HG03378 (cell line): ENCODE measurements at regions not wholly inside any gene's neighbourhood (a gene's known extent, or its start where the extent isn't known, plus 50 kb on each side); places are given as distances from the start of the nearest gene placed in this dataset.
"Not testable (repeated sequence)": the region's sequence is repeated elsewhere in the genome, so short reads cannot be mapped to it uniquely, and the experiment has no call there.

ENCODE experiments used
- ATAC-seq: cut with Tn5 transposase; IDR thresholded peaks from one replicate; pipeline ENCODE4 v1.9.1; 2021; ENCODE audit warnings: mild to moderate bottlenecking, moderate library complexity; ENCODE audit not compliant: unreplicated experiment

DNA sequence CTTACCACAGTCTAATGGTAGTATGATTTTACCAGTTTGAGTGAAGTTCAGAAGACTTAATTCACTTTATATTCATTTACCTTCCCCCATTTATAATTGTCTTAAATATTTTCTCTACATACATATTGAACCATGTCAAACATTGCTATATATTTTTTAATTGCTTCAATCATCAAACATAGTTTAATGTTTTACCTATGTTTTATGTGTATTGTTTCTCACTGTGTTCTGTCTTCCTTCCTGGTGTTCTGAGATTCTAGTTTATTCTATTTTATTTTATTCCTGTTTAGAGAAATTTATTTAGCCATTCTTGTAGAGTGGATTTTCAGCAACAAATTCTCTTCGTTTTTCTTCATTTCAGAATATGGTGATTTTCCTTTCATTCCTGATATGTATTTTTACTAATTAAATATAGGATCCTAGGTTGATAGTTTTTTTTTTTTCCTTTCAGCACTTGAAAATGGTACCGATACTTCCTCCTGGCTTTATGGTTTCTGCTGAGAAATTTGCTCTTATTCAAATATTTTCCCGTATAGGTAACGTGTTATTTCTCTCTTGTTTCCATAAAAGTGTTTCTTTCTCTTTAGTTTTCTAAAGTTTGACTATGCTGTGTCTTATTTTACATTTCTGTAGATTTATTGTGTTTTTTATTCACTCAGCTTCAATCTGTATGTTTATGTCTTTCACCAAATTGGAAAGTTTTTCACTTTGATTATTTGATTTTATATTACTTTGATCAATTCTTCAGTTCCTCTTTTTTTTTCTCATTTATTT is 201.8 kb upstream of the AGR3 start:
- no peak for ATAC-seq

GRCh38 chr7:17084166-17084475 is 202.3 kb upstream of the AGR3 start:
- ATAC-seq: no peak

- no peak for ATAC-seq
These were observed 203.4 kb upstream of the AGR3 start for GRCh38 chr7:17085186-17085585.

DNA sequence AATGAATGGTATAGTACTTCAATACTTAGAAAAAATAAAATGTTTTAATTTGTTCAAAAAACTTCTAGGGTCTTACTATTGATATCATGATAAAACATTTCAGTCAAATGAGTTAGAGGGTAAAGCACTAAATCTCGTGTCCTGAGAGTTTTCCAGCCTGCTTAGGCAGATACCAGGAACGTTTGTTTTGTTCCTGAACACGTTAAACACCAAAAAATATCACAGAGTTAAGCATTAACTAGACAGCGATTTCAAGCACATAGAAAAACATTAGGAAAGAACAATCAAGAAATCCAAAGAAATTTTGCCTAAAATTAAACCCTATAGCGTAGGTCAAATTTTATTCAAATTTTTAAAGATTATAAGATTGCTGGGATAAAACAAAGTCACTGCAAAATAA is 204.6 kb upstream of the AGR3 start:
- no peak for ATAC-seq

DNA sequence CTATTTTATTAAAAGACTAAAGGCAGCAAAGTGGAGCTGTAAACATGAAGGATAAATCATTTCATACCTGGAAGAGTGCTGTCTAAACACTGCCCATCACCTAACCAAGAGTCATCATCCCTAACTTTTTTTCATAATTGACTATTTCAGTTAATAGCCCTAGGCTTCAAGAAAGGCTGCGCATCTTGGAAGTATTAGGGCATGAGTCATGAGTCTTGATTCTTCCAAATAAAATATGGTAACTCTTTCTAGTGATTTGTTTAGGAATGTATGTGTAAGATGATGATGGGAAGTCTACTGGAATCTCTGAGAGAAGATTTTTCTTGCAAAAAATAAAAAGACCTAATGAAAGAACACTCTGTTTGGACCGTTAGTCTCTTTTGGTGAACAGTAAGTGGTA is 207.7 kb upstream of the AHR start:
- ATAC-seq: no peak

DNA sequence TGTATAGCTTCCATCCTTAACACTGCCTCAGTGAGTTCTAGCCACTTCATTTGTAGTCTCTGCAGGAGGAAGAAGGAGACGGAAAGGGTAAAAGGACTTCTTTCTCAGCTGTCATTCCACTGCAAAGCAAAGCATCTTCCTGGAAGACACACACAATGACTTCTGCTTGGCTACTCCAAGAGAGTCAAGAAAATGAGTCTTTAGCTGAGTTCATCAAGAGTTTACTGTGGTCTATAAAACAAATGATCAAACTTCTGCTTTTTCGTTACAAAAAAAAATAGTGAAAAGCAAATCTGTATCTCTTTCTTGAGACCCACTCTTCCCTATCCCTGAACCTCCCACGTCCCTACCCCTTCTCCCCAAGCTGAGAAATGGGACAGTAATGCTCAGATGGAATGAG is 205.0 kb upstream of the AHR start:
- ATAC-seq: no peak

DNA sequence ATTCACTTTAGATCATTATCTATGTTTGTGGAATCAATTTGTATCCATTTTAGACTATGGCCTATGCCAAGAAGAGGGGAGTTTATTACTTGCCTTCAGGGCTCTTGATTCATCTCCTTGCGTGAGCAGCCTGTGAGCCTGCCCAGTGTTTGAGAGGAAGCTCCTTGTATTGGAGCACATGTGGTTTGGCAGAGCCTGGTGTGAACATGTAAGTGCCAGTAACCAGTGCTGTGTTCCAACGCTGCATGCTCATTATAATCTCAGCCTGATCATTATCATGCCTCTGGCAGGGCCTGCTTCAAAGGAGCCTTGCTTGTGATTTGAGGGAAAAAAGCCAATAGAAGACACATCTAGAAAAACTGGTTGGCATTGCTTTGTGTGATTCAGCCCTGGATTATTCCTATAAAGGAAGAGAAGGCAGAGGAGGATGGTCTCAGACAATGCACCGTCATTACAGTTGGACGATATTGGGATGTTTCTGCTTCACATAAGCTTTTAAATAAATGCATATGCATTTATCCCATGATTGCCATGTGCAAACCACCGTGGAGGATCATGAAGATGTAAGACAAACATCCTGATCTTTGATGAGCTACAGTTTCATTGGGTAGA is 203.4 kb upstream of the AHR start:
- no peak for ATAC-seq

DNA sequence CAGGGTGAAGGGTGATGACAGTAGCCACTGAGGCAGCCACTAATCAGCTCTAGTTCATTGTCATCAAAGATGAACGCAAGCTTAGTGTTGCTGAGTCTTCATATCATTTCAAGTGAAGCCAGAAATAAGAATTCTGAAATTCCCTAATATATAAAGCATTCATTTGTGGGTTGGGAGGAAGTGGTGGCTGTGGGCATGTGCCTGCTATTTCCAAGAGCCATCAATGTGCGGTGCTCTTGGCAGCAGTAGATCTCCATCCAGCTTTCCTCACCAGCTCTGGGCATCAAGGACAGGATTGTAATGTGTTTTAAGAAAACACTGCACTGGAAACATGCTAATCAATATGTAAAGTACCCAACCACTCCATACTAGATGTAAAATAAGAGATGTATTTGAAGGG is 202.5 kb upstream of the AHR start:
- ATAC-seq: no peak

DNA sequence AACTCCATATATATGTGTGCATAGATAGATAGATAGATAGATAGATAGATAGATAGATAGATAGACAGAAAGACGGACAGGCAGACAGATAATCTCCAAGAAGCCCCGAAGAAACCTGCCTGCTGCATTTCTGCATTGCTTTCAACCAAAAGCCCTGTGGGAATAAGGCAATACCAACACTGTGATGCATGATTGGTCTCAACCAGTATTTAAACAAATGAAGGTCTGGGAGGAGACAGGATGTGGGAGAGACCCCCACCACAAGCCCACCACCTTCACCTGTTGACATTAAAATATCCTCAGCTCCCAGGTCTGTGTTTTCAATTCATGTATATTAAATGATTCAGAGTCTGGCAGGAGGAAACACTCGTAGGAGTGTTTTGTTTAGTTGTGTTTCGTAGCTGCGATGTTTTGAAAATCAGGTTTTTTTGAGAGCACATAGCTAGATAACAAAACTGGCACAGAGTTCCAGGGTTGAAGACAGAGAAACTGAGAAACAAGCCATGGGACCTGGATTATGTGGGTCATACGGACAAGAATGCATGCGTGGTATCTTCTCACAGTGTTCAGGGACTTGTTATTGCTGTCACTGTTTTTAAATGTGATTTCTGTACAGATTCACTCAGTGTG is 200.7 kb upstream of the AHR start:
- ATAC-seq: peak; percentile 52

- ATAC-seq: no peak
These were observed 199.9 kb upstream of the AHR start for GRCh38 chr7:17098515-17098914.

DNA sequence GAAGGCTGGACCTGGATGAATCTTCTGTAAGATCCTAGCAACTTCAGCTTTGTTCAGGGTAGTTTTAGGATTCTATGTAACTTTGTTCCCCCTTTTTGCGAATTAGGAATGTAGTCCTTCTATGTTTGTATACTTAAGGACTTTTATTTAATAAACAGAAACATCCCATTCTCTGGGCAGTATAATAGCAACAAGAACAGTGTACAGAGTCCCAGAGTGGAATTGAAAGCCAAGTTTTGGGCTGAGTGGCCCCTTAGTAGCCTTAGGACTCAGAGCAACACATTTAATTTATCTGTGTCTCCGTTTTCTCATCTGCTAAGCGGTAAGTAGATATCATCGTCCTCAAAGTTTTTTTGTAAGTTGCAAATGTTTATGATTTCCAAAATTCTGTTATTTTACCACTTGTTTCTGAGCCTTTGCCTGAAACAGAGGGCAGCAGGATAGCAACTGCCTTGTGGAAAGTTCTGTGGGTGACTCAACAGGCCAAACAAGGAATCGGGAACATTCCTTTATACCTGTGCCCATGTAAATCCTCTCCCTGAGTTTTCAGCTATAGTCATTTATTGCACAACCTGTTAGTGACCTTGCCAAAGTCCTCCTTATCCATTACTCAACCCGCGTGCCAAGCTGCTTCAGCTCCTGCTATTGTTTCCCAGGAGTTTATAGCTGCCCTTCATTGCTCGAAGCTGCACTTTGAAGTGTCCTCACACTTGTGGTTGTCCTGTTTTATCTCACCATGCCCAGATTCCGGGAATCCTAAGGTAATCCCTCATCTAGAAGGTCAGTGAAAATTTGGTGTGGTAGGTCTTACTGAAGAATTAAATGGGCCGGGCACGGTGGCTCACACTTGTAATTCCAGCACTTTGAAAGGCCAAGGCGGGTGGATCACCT is 199.1 kb upstream of the AHR start:
- ATAC-seq: no peak

DNA sequence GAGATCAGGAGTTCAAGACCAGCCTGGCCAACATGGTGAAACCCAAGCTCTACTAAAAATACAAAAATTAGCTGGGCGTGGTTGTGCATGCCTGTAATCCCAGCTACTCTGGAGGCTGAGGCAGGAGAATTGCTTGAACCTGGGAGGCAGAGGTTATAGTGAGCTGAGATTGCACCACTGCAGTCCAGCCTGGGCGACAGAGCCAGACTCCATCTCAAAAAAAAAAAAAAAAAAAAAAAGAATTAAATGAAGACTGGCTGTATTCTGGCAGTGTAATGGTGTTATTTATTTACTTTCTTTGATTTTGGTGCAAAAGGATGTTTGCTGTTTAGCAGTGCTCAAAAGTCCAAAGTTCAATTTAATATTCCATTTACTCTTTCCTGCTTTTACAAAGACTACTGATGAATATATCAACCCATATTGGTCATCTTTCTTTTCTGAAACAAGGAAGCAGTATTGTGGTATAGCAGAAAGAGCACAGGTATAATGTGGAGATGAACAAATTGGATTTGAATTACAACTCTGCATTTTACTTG is 198.4 kb upstream of the AHR start:
- ATAC-seq: not testable (repeated sequence)

- no peak for ATAC-seq
These were observed 197.2 kb upstream of the AHR start for GRCh38 chr7:17101207-17101696.

DNA sequence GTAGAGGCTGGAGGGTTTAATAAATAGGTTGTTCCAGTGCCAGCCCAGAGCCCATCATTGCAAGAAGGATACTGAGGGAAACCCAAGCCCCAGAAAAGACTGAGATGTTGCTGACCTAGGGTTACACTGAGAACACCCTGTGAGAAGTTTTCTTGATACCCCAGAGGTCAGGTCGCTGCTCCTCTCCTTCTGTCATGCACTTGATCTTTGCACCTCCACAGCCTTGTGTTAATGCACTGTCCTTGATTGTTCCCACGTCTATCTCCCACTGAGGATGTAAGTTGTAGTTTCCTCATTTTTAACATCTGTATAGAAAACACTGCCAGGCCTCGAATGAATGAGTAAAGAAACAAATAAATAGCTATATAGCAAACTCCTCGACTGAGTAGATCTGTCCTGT is 195.3 kb upstream of the AHR start:
- ATAC-seq: no peak

GRCh38 chr7:17103984-17104383 is 194.5 kb upstream of the AHR start:
- no peak for ATAC-seq

GRCh38 chr7:17104419-17104818 is 194.0 kb upstream of the AHR start:
- no peak for ATAC-seq

- ATAC-seq: no peak
These were observed 192.8 kb upstream of the AHR start for GRCh38 chr7:17105701-17106100.

DNA sequence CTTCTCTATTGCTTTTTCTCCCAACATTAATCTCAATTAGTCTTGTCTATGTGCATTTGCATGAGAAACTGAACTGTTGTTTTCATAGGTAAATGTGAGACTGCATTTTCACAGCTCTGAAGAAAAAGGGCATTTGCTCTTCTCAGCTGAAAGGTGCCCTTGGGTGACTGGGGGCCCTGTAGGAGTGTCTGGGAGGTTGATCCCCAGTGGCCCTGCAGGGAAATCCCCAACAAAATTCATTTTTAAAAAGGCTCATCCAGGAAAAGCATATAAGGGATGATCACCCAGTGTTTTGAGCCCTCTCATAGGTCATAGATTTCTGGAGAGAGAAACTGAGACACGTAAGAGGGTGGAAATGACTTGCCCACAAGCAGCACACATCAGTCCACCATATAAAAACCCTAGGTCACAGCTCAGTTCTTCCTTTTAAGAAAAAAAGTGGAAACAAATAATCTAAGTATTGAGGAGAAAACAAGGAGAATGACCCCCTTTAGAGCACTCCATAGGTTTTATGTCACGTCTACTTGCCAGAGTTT is 190.3 kb upstream of the AHR start:
- ATAC-seq: no peak

GRCh38 chr7:17109020-17109419 is 189.4 kb upstream of the AHR start:
- ATAC-seq: no peak

DNA sequence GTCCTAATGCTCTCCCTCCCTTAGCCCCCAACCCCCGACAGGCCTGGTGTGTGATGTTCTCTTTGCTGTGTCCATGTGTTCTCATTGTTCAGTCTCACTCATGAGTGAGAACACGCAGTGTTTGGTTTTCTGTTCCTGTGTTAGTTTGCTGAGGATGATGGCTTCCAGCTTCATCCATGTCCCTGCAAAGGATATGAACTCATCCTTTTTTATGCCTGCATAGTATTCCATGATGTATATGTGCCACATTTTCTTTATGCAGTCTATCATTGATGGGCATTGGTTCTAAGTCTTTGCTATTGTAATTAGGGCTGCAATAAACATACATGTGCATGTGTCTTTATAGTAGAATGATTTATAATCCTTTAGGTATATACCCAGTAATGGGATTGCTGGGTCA is 184.7 kb upstream of the AHR start:
- not testable (repeated sequence) for ATAC-seq

DNA sequence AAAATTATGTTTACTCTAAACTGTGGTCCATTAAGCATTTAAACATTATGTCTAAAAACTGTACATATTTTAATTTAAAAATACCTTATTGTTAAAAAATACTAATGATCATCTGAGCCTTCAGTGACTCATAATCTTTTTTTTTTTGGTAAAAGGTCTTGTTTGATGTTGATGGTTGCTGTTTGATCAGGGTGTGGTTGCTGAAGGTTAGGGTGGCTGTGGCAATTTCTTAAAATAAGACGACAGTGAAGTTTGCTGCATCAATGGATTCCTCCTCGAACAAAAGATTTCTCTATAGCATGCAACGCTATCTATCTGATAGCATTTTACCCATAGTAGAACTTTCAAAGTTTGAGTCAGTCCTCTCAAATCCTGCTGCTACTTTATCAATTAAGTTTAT is 180.0 kb upstream of the AHR start:
- no peak for ATAC-seq
